Erythroblast (primary cell): ENCODE measurements at regions not wholly inside any gene's neighbourhood (a gene's known extent, or its start where the extent isn't known, plus 50 kb on each side); places are given as distances from the start of the nearest gene placed in this dataset.

ENCODE experiments used
- GATA1 ChIP-seq: IDR thresholded peaks from 2 replicates; pipeline ENCODE4 v1.6.1; 2011; ENCODE audit warnings: low read depth, mild to moderate bottlenecking, control low read depth, low read length, moderate library complexity
- POLR2A ChIP-seq: IDR thresholded peaks from 2 replicates; pipeline ENCODE4 v1.6.1; 2011; ENCODE audit warnings: mild to moderate bottlenecking, low read length

DNA sequence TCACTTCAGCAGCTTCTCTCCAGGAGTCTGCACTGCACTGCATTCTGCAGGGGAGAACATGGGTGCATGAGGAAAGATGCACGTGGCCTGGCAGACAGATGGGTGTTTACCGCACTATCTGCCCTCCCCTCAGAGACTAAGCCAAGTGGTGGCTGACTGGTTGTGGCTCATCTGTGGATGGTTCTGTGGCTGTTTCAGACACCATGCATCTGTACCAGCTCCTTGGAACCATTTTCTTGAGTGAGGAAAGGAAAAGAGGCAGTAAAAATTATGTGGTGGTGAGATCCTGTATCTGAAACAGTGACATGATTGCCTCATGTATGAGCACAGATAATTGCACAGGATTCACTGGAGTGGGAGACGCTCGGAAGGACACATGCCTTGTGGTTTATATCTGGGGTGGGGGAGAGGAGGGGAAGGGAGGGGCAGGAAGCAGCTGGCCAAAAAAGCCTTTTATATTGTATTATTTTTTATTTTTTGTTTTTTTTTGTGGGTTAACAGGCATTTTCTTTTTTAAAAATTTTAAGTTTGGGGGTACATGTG, 161.7 kb downstream of the ERMARD start:
- TF ChIP-seq POLR2A (no peak), GATA1 (no peak)
